Endothelial cell of umbilical vein (primary cell): ENCODE measurements at regions not wholly inside any gene's neighbourhood (a gene's known extent, or its start where the extent isn't known, plus 50 kb on each side); places are given as distances from the start of the nearest gene placed in this dataset.

Experiments
- BruUV-seq: library from RNA; stranded (reverse); fragments of 400-500 nt; replicated peaks from 2 replicates; lab custom pipeline; 2021; lab: Mats Ljungman, UMichigan
- CTCF ChIA-PET: fragments of 300-600, 350-600 bp; sonication (Branson Sonifier 250); formaldehyde crosslinking; loops from one replicate; lab custom pipeline; 2021; ENCODE audit warnings: antibody characterized with exemption, inconsistent platforms; lab: Charles Lee
- POLR2A ChIA-PET: fragments of 300-600, 350-600 bp; sonication (Branson Sonifier 250); formaldehyde crosslinking; loops from one replicate; lab custom pipeline; 2021; ENCODE audit warnings: antibody characterized with exemption, inconsistent platforms; lab: Charles Lee
- DNase-seq: peaks from one replicate; pipeline ENCODE4 v3.0.0-alpha.2; 2011; ENCODE audit warnings: low read depth, low spot score
- FAIRE-seq: peaks from 2 replicates; lab custom pipeline; 2011; peaks lifted over from hg19 to GRCh38; lab: Jason Lieb, UNC
- H2AFZ ChIP-seq: 2 replicates; pipeline ENCODE4 v1.6.0; 2012; ENCODE audit warnings: low read depth, low read length, control low read depth, inconsistent platforms
- H3K27ac ChIP-seq: 2 replicates; pipeline ENCODE4 v1.5.1; 2011; ENCODE audit warnings: low read depth, mild to moderate bottlenecking, control low read depth, low read length, moderate library complexity; ENCODE audit not compliant: insufficient read depth
- H3K27me3 ChIP-seq, 2 experiments: 2 replicates each; pipeline versions ENCODE4 v1.6.0 to v1.6.1; 2011; ENCODE audit warnings: low read length in 2 of 2, mixed read lengths in 1 of 2; ENCODE audit not compliant: control insufficient read depth in 2 of 2, insufficient read depth in 2 of 2
- H3K36me3 ChIP-seq, 2 experiments: 2 replicates in 1 of 2; 3 replicates in 1 of 2; pipeline ENCODE4 v1.5.1; 2011; ENCODE audit warnings: low read length in 2 of 2, mild to moderate bottlenecking in 1 of 2, moderate library complexity in 1 of 2; ENCODE audit not compliant: control insufficient read depth in 2 of 2, insufficient read depth in 2 of 2; ENCODE audit errors: extremely low read depth in 1 of 2
- H3K4me1 ChIP-seq: 3 replicates; pipeline ENCODE4 v1.5.1; 2011; ENCODE audit warnings: mild to moderate bottlenecking, low read length; ENCODE audit not compliant: control insufficient read depth, insufficient read depth; ENCODE audit errors: extremely low read depth
- H3K4me2 ChIP-seq: 2 replicates; pipeline ENCODE4 v1.6.1; 2011; ENCODE audit warnings: low read length, control low read depth, mixed read lengths; ENCODE audit not compliant: insufficient read depth
- H3K4me3 ChIP-seq, 3 experiments: fragments of 200-600 bp in 1 of 3; sonication (generic), shearing (Covaris generic) in 1 of 3; replicated peaks in 1 of 3; 2 replicates each; pipeline ENCODE4 v1.5.1; 2011 to 2016; ENCODE audit warnings: control low read depth in 3 of 3, low read length in 3 of 3, mild to moderate bottlenecking in 2 of 3, inconsistent platforms in 1 of 3, low read depth in 1 of 3, moderate library complexity in 1 of 3; ENCODE audit not compliant: insufficient read depth in 1 of 3
- H3K79me2 ChIP-seq: 2 replicates; pipeline ENCODE4 v1.6.0; 2012; ENCODE audit warnings: low read length, inconsistent platforms; ENCODE audit not compliant: control insufficient read depth, insufficient read depth
- H3K9ac ChIP-seq: replicated peaks from 2 replicates; pipeline ENCODE3; 2011; ENCODE audit warnings: low read length, control low read depth; ENCODE audit not compliant: insufficient read depth; ENCODE audit errors: extremely low read depth
- H3K9me1 ChIP-seq: replicated peaks from 3 replicates; pipeline ENCODE4 v1.6.0; 2011; ENCODE audit warnings: mild to moderate bottlenecking, low read length; ENCODE audit not compliant: control insufficient read depth, insufficient read depth; ENCODE audit errors: extremely low read depth
- H3K9me3 ChIP-seq: replicated peaks from 2 replicates; pipeline ENCODE4 v1.5.1; 2012; ENCODE audit warnings: low read length, inconsistent platforms; ENCODE audit not compliant: control insufficient read depth, insufficient read depth
- H4K20me1 ChIP-seq: replicated peaks from 2 replicates; pipeline ENCODE3; 2011; ENCODE audit warnings: mild to moderate bottlenecking, low read length; ENCODE audit not compliant: control insufficient read depth, insufficient read depth; ENCODE audit errors: extremely low read depth
- CTCF ChIP-seq, 2 donors: IDR thresholded peaks; 1 replicate in 1 of 2; 2 replicates in 1 of 2; pipeline ENCODE4 v1.5.1; 2011; ENCODE audit warnings: low read length in 2 of 2, mild to moderate bottlenecking in 2 of 2, moderate library complexity in 2 of 2, control low read depth in 1 of 2, inconsistent platforms in 1 of 2, low read depth in 1 of 2; ENCODE audit not compliant: insufficient read depth in 1 of 2; ENCODE audit errors: extremely low read depth in 1 of 2
- EZH2 ChIP-seq: IDR thresholded peaks from 2 replicates; pipeline ENCODE4 v1.6.1; 2012; ENCODE audit warnings: borderline replicate concordance, low read depth, mild to moderate bottlenecking, moderate library complexity, low read length, inconsistent platforms; ENCODE audit not compliant: severe bottlenecking
- FOS ChIP-seq: IDR thresholded peaks from 2 replicates; pipeline ENCODE4 v1.6.1; 2011; ENCODE audit warnings: mild to moderate bottlenecking, low read length, moderate library complexity, borderline replicate concordance; ENCODE audit not compliant: insufficient read depth
- GATA2 ChIP-seq: IDR thresholded peaks from 2 replicates; pipeline ENCODE4 v1.7.0; 2011; ENCODE audit warnings: low read depth, mild to moderate bottlenecking, moderate library complexity, mixed read lengths, low read length; ENCODE audit not compliant: insufficient read length, insufficient read depth
- JUN ChIP-seq: IDR thresholded peaks from 2 replicates; pipeline ENCODE4 v1.6.1; 2011; ENCODE audit warnings: borderline replicate concordance, low read depth; ENCODE audit not compliant: insufficient read length, insufficient read depth
- MAX ChIP-seq: IDR thresholded peaks from 2 replicates; pipeline ENCODE4 v1.6.1; 2011; ENCODE audit not compliant: insufficient read depth, insufficient read length
- MYC ChIP-seq: IDR thresholded peaks from one replicate; pipeline ENCODE4 v1.6.1; 2011; ENCODE audit warnings: mild to moderate bottlenecking, low read depth, low read length
- POLR2A ChIP-seq: IDR thresholded peaks from 2 replicates; pipeline ENCODE4 v1.6.1; 2012; ENCODE audit warnings: low read depth, mild to moderate bottlenecking, control low read depth, low read length
- POLR2AphosphoS5 ChIP-seq: IDR thresholded peaks from 2 replicates; pipeline ENCODE4 v1.6.1; 2012; ENCODE audit warnings: low read depth, mild to moderate bottlenecking, control low read depth, low read length, moderate library complexity; ENCODE audit not compliant: insufficient read depth
- dilution Hi-C: fragments of 300-500 bp; cut with MboI; formaldehyde crosslinking; loops from one replicate; pipeline ENCODE4 v1.15.0; 2019; ENCODE audit warnings: low sequenced_read_pairs; ENCODE audit not compliant: extremely low pct_ligation_motif_present
- intact Hi-C: fragments of 100-400 bp; cut with micrococcal nuclease; formaldehyde crosslinking; loops from one replicate; pipeline ENCODE4 v1.10.0; 2022

GRCh38 chr3:76949033-76949432 is 90.9 kb upstream of the ROBO2 start:
- Histone ChIP-seq H3K36me3 (no peaks in the 10 kb centered on the region), H3K27ac (no peak overlapping the region), H3K4me1 (no peaks in the 10 kb centered on the region), H3K9ac (no peak overlapping the region), H3K79me2 (no peaks in the 10 kb centered on the region), H3K9me1 (no peaks in the 10 kb centered on the region), H4K20me1 (no peaks in the 10 kb centered on the region), H3K4me2 (no peak overlapping the region), H3K27me3 (no peaks in the 10 kb centered on the region), H2AFZ (no peak overlapping the region), H3K4me3 (no peak overlapping the region), H3K9me3 (no peaks in the 10 kb centered on the region)
- FAIRE-seq (no peak), DNase-seq (no peak)
- POLR2A ChIA-PET, result no interaction called here
- CTCF ChIA-PET, result no interaction called here
- intact Hi-C loops (no loop called here), dilution Hi-C loops (no loop called here)
- no TSS peak for BruUV-seq
- no peak for TF ChIP-seq GATA2
- no peak for TF ChIP-seq MAX
- TF ChIP-seq POLR2A, result no peak
- TF ChIP-seq JUN, result no peak
- no peak for TF ChIP-seq POLR2AphosphoS5
- TF ChIP-seq CTCF (IDR thresholded peaks at IDR 0.05; ENCODE audit: extremely low read depth in 1 of 2, insufficient read depth in 1 of 2, low read depth in 1 of 2, low read length in 2 of 2), result no peak
- TF ChIP-seq EZH2, result no peak
- no peak for TF ChIP-seq FOS
- no peak for TF ChIP-seq MYC
